NB4 (cell line): ENCODE measurements at regions not wholly inside any gene's neighbourhood (a gene's known extent, or its start where the extent isn't known, plus 50 kb on each side); places are given as distances from the start of the nearest gene placed in this dataset.
A peak's percentile ranks its signal among the peaks of the same experiment; 100 is the strongest.
"Not testable (repeated sequence)": the region's sequence is repeated elsewhere in the genome, so short reads cannot be mapped to it uniquely, and the experiment has no call there.

Source experiments
- DNase-seq: peaks from one replicate; pipeline ENCODE4 v3.0.0; 2010; ENCODE audit warnings: low read depth
- H3K4me3 ChIP-seq: one replicate; pipeline ENCODE4 v1.5.1; 2011; ENCODE audit warnings: mild to moderate bottlenecking, low read depth, low read length, moderate library complexity

GRCh38 chr1:196366-196765 lies 255.1 kb downstream of the OR4F29 start:
- H3K4me3 ChIP-seq, DNase-seq: not testable (repeated sequence)

GRCh38 chr1:191296-192049 lies 260.0 kb downstream of the OR4F29 start:
- H3K4me3 ChIP-seq, DNase-seq: not testable (repeated sequence)

- not testable (repeated sequence) for H3K4me3 ChIP-seq, DNase-seq
These were observed 260.8 kb downstream of the OR4F29 start for GRCh38 chr1:190678-191077.

- not testable (repeated sequence) for DNase-seq, H3K4me3 ChIP-seq
These were observed 261.6 kb downstream of the OR4F29 start for GRCh38 chr1:189915-190314.

GRCh38 chr1:189270-189669 lies 262.2 kb downstream of the OR4F29 start:
- not testable (repeated sequence) for DNase-seq, H3K4me3 ChIP-seq

GRCh38 chr1:187298-187697 lies 264.2 kb downstream of the OR4F29 start:
- not testable (repeated sequence) for H3K4me3 ChIP-seq, DNase-seq

GRCh38 chr1:186691-187131 lies 264.8 kb downstream of the OR4F29 start:
- DNase-seq, H3K4me3 ChIP-seq: not testable (repeated sequence)

GRCh38 chr1:186223-186622 lies 265.3 kb downstream of the OR4F29 start:
- not testable (repeated sequence) for DNase-seq, H3K4me3 ChIP-seq

GRCh38 chr1:185526-185925 lies 266.0 kb downstream of the OR4F29 start:
- H3K4me3 ChIP-seq, DNase-seq: not testable (repeated sequence)

GRCh38 chr1:184336-184686 lies 267.2 kb downstream of the OR4F29 start:
- not testable (repeated sequence) for DNase-seq, H3K4me3 ChIP-seq

- DNase-seq, H3K4me3 ChIP-seq: not testable (repeated sequence)
These were observed 267.7 kb downstream of the OR4F29 start for GRCh38 chr1:183620-184335.

GRCh38 chr1:183081-183480 lies 268.4 kb downstream of the OR4F29 start:
- not testable (repeated sequence) for DNase-seq, H3K4me3 ChIP-seq

GRCh38 chr1:182631-183030 lies 268.8 kb downstream of the OR4F29 start:
- DNase-seq, H3K4me3 ChIP-seq: not testable (repeated sequence)

- not testable (repeated sequence) for H3K4me3 ChIP-seq
- peak; percentile 79 for DNase-seq
These were observed 269.9 kb downstream of the OR4F29 start for GRCh38 chr1:181247-182216.

- not testable (repeated sequence) for H3K4me3 ChIP-seq, DNase-seq
These were observed 270.7 kb downstream of the OR4F29 start for GRCh38 chr1:180749-181205.

- not testable (repeated sequence) for H3K4me3 ChIP-seq, DNase-seq
These were observed 312.6 kb downstream of the OR4F29 start for GRCh38 chr1:138842-139241.

- not testable (repeated sequence) for H3K4me3 ChIP-seq, DNase-seq
These were observed 313.8 kb downstream of the OR4F29 start for GRCh38 chr1:137664-138063.

GRCh38 chr1:136344-136932 lies 315.0 kb downstream of the OR4F29 start:
- not testable (repeated sequence) for H3K4me3 ChIP-seq, DNase-seq

- DNase-seq, H3K4me3 ChIP-seq: not testable (repeated sequence)
These were observed 316.5 kb downstream of the OR4F29 start for GRCh38 chr1:134936-135335.
